HL-60 (cell line): ENCODE measurements at regions not wholly inside any gene's neighbourhood (a gene's known extent, or its start where the extent isn't known, plus 50 kb on each side); places are given as distances from the start of the nearest gene placed in this dataset.

Experiments used
- GABPA ChIP-seq: IDR thresholded peaks from 2 replicates; pipeline ENCODE4 v1.6.1; 2012; ENCODE audit warnings: low read depth
- POLR2AphosphoS5 ChIP-seq: IDR thresholded peaks from 2 replicates; pipeline ENCODE4 v1.6.1; 2012; ENCODE audit warnings: low read depth
- TF ChIP-seq, protein P1 (sequence below): IDR thresholded peaks from one replicate; pipeline ENCODE4 v1.5.1; 2011; ENCODE audit warnings: low read length, control low read depth, inconsistent platforms; ENCODE audit not compliant: insufficient read depth
- TF ChIP-seq, protein P2 (sequence below): IDR thresholded peaks from 2 replicates; pipeline ENCODE4 v1.6.1; 2012; ENCODE audit warnings: low read depth; ENCODE audit not compliant: insufficient replicate concordance

DNA sequence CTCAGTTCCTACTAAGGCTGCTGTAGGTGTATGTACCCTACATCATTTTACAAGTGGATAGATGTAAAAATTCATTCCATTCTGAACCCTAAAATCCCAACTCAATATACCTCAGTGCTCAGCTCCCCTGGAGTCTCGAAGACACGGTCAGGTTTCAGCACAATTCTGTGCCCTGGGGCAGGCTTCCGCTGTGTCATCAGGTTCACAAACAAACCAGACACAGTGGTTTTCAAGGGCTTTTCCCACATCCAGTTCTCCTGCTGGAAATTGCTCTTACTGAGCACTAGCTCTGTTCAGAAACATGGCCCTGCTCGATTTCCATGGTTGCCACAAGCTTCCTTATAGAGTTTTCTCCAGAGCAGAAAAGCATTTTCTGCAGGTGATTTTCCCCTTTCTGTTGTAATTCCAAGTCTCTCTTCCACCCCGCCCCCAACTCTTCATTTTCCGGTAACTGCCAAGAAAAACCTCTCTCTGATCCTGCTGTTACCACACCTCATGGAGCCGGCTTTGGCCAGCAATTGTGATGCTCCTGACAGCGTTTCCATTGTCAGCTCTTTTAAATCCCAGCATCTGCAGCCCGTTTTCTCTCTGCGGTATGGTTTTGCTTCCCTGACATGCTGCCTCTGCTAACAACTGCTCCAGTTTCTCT is 483.0 kb upstream of the CCDC196 start:
- TF ChIP-seq, protein P1, sequence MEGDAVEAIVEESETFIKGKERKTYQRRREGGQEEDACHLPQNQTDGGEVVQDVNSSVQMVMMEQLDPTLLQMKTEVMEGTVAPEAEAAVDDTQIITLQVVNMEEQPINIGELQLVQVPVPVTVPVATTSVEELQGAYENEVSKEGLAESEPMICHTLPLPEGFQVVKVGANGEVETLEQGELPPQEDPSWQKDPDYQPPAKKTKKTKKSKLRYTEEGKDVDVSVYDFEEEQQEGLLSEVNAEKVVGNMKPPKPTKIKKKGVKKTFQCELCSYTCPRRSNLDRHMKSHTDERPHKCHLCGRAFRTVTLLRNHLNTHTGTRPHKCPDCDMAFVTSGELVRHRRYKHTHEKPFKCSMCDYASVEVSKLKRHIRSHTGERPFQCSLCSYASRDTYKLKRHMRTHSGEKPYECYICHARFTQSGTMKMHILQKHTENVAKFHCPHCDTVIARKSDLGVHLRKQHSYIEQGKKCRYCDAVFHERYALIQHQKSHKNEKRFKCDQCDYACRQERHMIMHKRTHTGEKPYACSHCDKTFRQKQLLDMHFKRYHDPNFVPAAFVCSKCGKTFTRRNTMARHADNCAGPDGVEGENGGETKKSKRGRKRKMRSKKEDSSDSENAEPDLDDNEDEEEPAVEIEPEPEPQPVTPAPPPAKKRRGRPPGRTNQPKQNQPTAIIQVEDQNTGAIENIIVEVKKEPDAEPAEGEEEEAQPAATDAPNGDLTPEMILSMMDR: no peak
- TF ChIP-seq POLR2AphosphoS5: no peak
- TF ChIP-seq, protein P2, sequence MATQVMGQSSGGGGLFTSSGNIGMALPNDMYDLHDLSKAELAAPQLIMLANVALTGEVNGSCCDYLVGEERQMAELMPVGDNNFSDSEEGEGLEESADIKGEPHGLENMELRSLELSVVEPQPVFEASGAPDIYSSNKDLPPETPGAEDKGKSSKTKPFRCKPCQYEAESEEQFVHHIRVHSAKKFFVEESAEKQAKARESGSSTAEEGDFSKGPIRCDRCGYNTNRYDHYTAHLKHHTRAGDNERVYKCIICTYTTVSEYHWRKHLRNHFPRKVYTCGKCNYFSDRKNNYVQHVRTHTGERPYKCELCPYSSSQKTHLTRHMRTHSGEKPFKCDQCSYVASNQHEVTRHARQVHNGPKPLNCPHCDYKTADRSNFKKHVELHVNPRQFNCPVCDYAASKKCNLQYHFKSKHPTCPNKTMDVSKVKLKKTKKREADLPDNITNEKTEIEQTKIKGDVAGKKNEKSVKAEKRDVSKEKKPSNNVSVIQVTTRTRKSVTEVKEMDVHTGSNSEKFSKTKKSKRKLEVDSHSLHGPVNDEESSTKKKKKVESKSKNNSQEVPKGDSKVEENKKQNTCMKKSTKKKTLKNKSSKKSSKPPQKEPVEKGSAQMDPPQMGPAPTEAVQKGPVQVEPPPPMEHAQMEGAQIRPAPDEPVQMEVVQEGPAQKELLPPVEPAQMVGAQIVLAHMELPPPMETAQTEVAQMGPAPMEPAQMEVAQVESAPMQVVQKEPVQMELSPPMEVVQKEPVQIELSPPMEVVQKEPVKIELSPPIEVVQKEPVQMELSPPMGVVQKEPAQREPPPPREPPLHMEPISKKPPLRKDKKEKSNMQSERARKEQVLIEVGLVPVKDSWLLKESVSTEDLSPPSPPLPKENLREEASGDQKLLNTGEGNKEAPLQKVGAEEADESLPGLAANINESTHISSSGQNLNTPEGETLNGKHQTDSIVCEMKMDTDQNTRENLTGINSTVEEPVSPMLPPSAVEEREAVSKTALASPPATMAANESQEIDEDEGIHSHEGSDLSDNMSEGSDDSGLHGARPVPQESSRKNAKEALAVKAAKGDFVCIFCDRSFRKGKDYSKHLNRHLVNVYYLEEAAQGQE: no peak
- no peak for TF ChIP-seq GABPA
